Endothelial cell of umbilical vein (primary cell): ENCODE measurements at regions not wholly inside any gene's neighbourhood (a gene's known extent, or its start where the extent isn't known, plus 50 kb on each side); places are given as distances from the start of the nearest gene placed in this dataset.

Experiments used
- BruUV-seq: library from RNA; stranded (reverse); fragments of 400-500 nt; replicated peaks from 2 replicates; lab custom pipeline; 2021; lab: Mats Ljungman, UMichigan
- CTCF ChIA-PET: fragments of 300-600, 350-600 bp; sonication (Branson Sonifier 250); formaldehyde crosslinking; loops from one replicate; lab custom pipeline; 2021; ENCODE audit warnings: antibody characterized with exemption, inconsistent platforms; lab: Charles Lee
- POLR2A ChIA-PET: fragments of 300-600, 350-600 bp; sonication (Branson Sonifier 250); formaldehyde crosslinking; loops from one replicate; lab custom pipeline; 2021; ENCODE audit warnings: antibody characterized with exemption, inconsistent platforms; lab: Charles Lee
- DNase-seq: peaks from one replicate; pipeline ENCODE4 v3.0.0-alpha.2; 2011; ENCODE audit warnings: low read depth, low spot score
- FAIRE-seq: peaks from 2 replicates; lab custom pipeline; 2011; peaks lifted over from hg19 to GRCh38; lab: Jason Lieb, UNC
- H2AFZ ChIP-seq: 2 replicates; pipeline ENCODE4 v1.6.0; 2012; ENCODE audit warnings: low read depth, low read length, control low read depth, inconsistent platforms
- H3K27ac ChIP-seq: 2 replicates; pipeline ENCODE4 v1.5.1; 2011; ENCODE audit warnings: low read depth, mild to moderate bottlenecking, control low read depth, low read length, moderate library complexity; ENCODE audit not compliant: insufficient read depth
- H3K27me3 ChIP-seq, 2 experiments: 2 replicates each; pipeline versions ENCODE4 v1.6.0 to v1.6.1; 2011; ENCODE audit warnings: low read length in 2 of 2, mixed read lengths in 1 of 2; ENCODE audit not compliant: control insufficient read depth in 2 of 2, insufficient read depth in 2 of 2
- H3K36me3 ChIP-seq, 2 experiments: 2 replicates in 1 of 2; 3 replicates in 1 of 2; pipeline ENCODE4 v1.5.1; 2011; ENCODE audit warnings: low read length in 2 of 2, mild to moderate bottlenecking in 1 of 2, moderate library complexity in 1 of 2; ENCODE audit not compliant: control insufficient read depth in 2 of 2, insufficient read depth in 2 of 2; ENCODE audit errors: extremely low read depth in 1 of 2
- H3K4me1 ChIP-seq: 3 replicates; pipeline ENCODE4 v1.5.1; 2011; ENCODE audit warnings: mild to moderate bottlenecking, low read length; ENCODE audit not compliant: control insufficient read depth, insufficient read depth; ENCODE audit errors: extremely low read depth
- H3K4me2 ChIP-seq: 2 replicates; pipeline ENCODE4 v1.6.1; 2011; ENCODE audit warnings: low read length, control low read depth, mixed read lengths; ENCODE audit not compliant: insufficient read depth
- H3K4me3 ChIP-seq, 3 experiments: fragments of 200-600 bp in 1 of 3; sonication (generic), shearing (Covaris generic) in 1 of 3; replicated peaks in 1 of 3; 2 replicates each; pipeline ENCODE4 v1.5.1; 2011 to 2016; ENCODE audit warnings: control low read depth in 3 of 3, low read length in 3 of 3, mild to moderate bottlenecking in 2 of 3, inconsistent platforms in 1 of 3, low read depth in 1 of 3, moderate library complexity in 1 of 3; ENCODE audit not compliant: insufficient read depth in 1 of 3
- H3K79me2 ChIP-seq: 2 replicates; pipeline ENCODE4 v1.6.0; 2012; ENCODE audit warnings: low read length, inconsistent platforms; ENCODE audit not compliant: control insufficient read depth, insufficient read depth
- H3K9ac ChIP-seq: replicated peaks from 2 replicates; pipeline ENCODE3; 2011; ENCODE audit warnings: low read length, control low read depth; ENCODE audit not compliant: insufficient read depth; ENCODE audit errors: extremely low read depth
- H3K9me1 ChIP-seq: replicated peaks from 3 replicates; pipeline ENCODE4 v1.6.0; 2011; ENCODE audit warnings: mild to moderate bottlenecking, low read length; ENCODE audit not compliant: control insufficient read depth, insufficient read depth; ENCODE audit errors: extremely low read depth
- H3K9me3 ChIP-seq: replicated peaks from 2 replicates; pipeline ENCODE4 v1.5.1; 2012; ENCODE audit warnings: low read length, inconsistent platforms; ENCODE audit not compliant: control insufficient read depth, insufficient read depth
- H4K20me1 ChIP-seq: replicated peaks from 2 replicates; pipeline ENCODE3; 2011; ENCODE audit warnings: mild to moderate bottlenecking, low read length; ENCODE audit not compliant: control insufficient read depth, insufficient read depth; ENCODE audit errors: extremely low read depth
- CTCF ChIP-seq, 2 donors: IDR thresholded peaks; 1 replicate in 1 of 2; 2 replicates in 1 of 2; pipeline ENCODE4 v1.5.1; 2011; ENCODE audit warnings: low read length in 2 of 2, mild to moderate bottlenecking in 2 of 2, moderate library complexity in 2 of 2, control low read depth in 1 of 2, inconsistent platforms in 1 of 2, low read depth in 1 of 2; ENCODE audit not compliant: insufficient read depth in 1 of 2; ENCODE audit errors: extremely low read depth in 1 of 2
- EZH2 ChIP-seq: IDR thresholded peaks from 2 replicates; pipeline ENCODE4 v1.6.1; 2012; ENCODE audit warnings: borderline replicate concordance, low read depth, mild to moderate bottlenecking, moderate library complexity, low read length, inconsistent platforms; ENCODE audit not compliant: severe bottlenecking
- FOS ChIP-seq: IDR thresholded peaks from 2 replicates; pipeline ENCODE4 v1.6.1; 2011; ENCODE audit warnings: mild to moderate bottlenecking, low read length, moderate library complexity, borderline replicate concordance; ENCODE audit not compliant: insufficient read depth
- GATA2 ChIP-seq: IDR thresholded peaks from 2 replicates; pipeline ENCODE4 v1.7.0; 2011; ENCODE audit warnings: low read depth, mild to moderate bottlenecking, moderate library complexity, mixed read lengths, low read length; ENCODE audit not compliant: insufficient read length, insufficient read depth
- JUN ChIP-seq: IDR thresholded peaks from 2 replicates; pipeline ENCODE4 v1.6.1; 2011; ENCODE audit warnings: borderline replicate concordance, low read depth; ENCODE audit not compliant: insufficient read length, insufficient read depth
- MAX ChIP-seq: IDR thresholded peaks from 2 replicates; pipeline ENCODE4 v1.6.1; 2011; ENCODE audit not compliant: insufficient read depth, insufficient read length
- MYC ChIP-seq: IDR thresholded peaks from one replicate; pipeline ENCODE4 v1.6.1; 2011; ENCODE audit warnings: mild to moderate bottlenecking, low read depth, low read length
- POLR2A ChIP-seq: IDR thresholded peaks from 2 replicates; pipeline ENCODE4 v1.6.1; 2012; ENCODE audit warnings: low read depth, mild to moderate bottlenecking, control low read depth, low read length
- POLR2AphosphoS5 ChIP-seq: IDR thresholded peaks from 2 replicates; pipeline ENCODE4 v1.6.1; 2012; ENCODE audit warnings: low read depth, mild to moderate bottlenecking, control low read depth, low read length, moderate library complexity; ENCODE audit not compliant: insufficient read depth
- dilution Hi-C: fragments of 300-500 bp; cut with MboI; formaldehyde crosslinking; loops from one replicate; pipeline ENCODE4 v1.15.0; 2019; ENCODE audit warnings: low sequenced_read_pairs; ENCODE audit not compliant: extremely low pct_ligation_motif_present
- intact Hi-C: fragments of 100-400 bp; cut with micrococcal nuclease; formaldehyde crosslinking; loops from one replicate; pipeline ENCODE4 v1.10.0; 2022

- Histone ChIP-seq H3K27ac (no peak overlapping the region), H3K36me3 (no peaks in the 10 kb centered on the region), H3K4me3 (no peak overlapping the region), H3K79me2 (no peaks in the 10 kb centered on the region), H3K9me1 (no peaks in the 10 kb centered on the region), H3K27me3 (no peaks in the 10 kb centered on the region), H3K4me2 (no peak overlapping the region), H2AFZ (no peak overlapping the region), H3K9me3 (no peaks in the 10 kb centered on the region), H4K20me1 (no peaks in the 10 kb centered on the region), H3K9ac (no peak overlapping the region), H3K4me1 (peaks cover 3% of the 10 kb centered on the region)
- no TSS peak for BruUV-seq
- FAIRE-seq (no peak), DNase-seq (no peak)
- no peak for TF ChIP-seq FOS
- no peak for TF ChIP-seq CTCF (IDR thresholded peaks at IDR 0.05; ENCODE audit: extremely low read depth in 1 of 2, insufficient read depth in 1 of 2, low read depth in 1 of 2, low read length in 2 of 2)
- no peak for TF ChIP-seq GATA2
- TF ChIP-seq EZH2, result no peak
- TF ChIP-seq MAX, result no peak
- TF ChIP-seq POLR2AphosphoS5, result no peak
- TF ChIP-seq POLR2A, result no peak
- TF ChIP-seq MYC, result no peak
- no peak for TF ChIP-seq JUN
- CTCF ChIA-PET, result no interaction called here
- POLR2A ChIA-PET, result no interaction called here
- dilution Hi-C loops, result no loop called here
- intact Hi-C loops, result no loop called here
Measured at GRCh38 chrX:38887222-38887621, 86.0 kb downstream of the MID1IP1 start.
